ENCODE measurements at regions not wholly inside any gene's neighbourhood (a gene's known extent, or its start where the extent isn't known, plus 50 kb on each side); places are given as distances from the start of the nearest gene placed in this dataset.

DNA sequence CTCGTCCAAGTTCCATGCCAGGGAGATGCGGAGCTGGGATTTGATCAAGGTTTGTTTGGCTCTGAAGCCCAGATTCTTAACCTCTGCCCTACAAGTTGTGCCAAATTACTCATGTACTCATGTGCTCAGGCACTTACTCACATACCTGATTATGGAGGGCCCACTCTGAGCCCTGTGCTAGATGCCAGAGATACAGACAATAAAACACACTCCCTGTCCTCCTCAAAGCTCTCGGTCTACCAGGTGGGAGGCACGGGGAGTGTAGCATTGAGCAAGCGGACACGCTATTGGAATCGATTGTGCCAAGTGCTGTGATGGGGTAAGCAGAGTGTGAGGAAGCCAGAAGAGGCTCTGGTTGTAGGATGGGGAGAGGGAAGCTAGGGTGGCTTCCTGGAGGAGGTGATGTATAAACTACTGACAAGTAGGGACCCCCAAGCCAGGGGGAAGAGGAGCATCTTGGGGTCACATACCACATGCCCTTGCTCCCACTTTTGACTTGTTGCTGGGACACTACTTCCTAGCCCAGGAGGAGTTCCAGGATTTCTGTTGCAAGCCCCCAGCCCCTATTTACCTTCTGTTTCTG is 49.8 kb upstream of the IFNLR1 start:
- TF ChIP-seq POLR2A (IDR thresholded peaks at IDR 0.05): no peak
- TF ChIP-seq CTCF (IDR thresholded peaks at IDR 0.05): no peak
